Fibroblast of skin of abdomen (primary cell): ENCODE measurements at regions not wholly inside any gene's neighbourhood (a gene's known extent, or its start where the extent isn't known, plus 50 kb on each side); places are given as distances from the start of the nearest gene placed in this dataset.

Experiments used
- DNase-seq: peaks from one replicate; pipeline ENCODE4 v3.0.0-alpha.2; 2013

GRCh38 chr3:148319161-148319915 lies 378.4 kb upstream of the AGTR1 start:
- DNase-seq = peak; percentile 84

- DNase-seq = peak; percentile 9
These were observed 377.7 kb upstream of the AGTR1 start for GRCh38 chr3:148319960-148320359.

GRCh38 chr3:148329481-148330235 lies 368.0 kb upstream of the AGTR1 start:
- DNase-seq = peak; percentile 46

GRCh38 chr3:148330542-148330941 lies 367.2 kb upstream of the AGTR1 start:
- DNase-seq = no peak

GRCh38 chr3:148331081-148331846 lies 366.4 kb upstream of the AGTR1 start:
- no peak for DNase-seq

GRCh38 chr3:148332509-148332908 lies 365.2 kb upstream of the AGTR1 start:
- no peak for DNase-seq

- DNase-seq = no peak
These were observed 364.6 kb upstream of the AGTR1 start for GRCh38 chr3:148333091-148333490.

- no peak for DNase-seq
These were observed 362.1 kb upstream of the AGTR1 start for GRCh38 chr3:148335612-148336011.

GRCh38 chr3:148343416-148343815 lies 354.3 kb upstream of the AGTR1 start:
- no peak for DNase-seq

GRCh38 chr3:148344521-148344920 lies 353.2 kb upstream of the AGTR1 start:
- no peak for DNase-seq

GRCh38 chr3:148360051-148360450 lies 337.7 kb upstream of the AGTR1 start:
- peak; percentile 80 for DNase-seq

- peak; percentile 31 for DNase-seq
These were observed 330.8 kb upstream of the AGTR1 start for GRCh38 chr3:148366743-148367410.

GRCh38 chr3:148367756-148368155 lies 329.9 kb upstream of the AGTR1 start:
- DNase-seq = peak; percentile 28

GRCh38 chr3:148369381-148369780 lies 328.3 kb upstream of the AGTR1 start:
- no peak for DNase-seq

- peak; percentile 22 for DNase-seq
These were observed 325.4 kb upstream of the AGTR1 start for GRCh38 chr3:148372206-148372875.

- DNase-seq = peak; percentile 52
These were observed 323.7 kb upstream of the AGTR1 start for GRCh38 chr3:148373961-148374360.

GRCh38 chr3:148379763-148380382 lies 317.8 kb upstream of the AGTR1 start:
- peak; percentile 73 for DNase-seq

- DNase-seq = no peak
These were observed 316.7 kb upstream of the AGTR1 start for GRCh38 chr3:148381051-148381450.

GRCh38 chr3:148389916-148390315 lies 307.8 kb upstream of the AGTR1 start:
- DNase-seq = peak; percentile 39

- DNase-seq = no peak
These were observed 301.9 kb upstream of the AGTR1 start for GRCh38 chr3:148395821-148396220.

GRCh38 chr3:148400754-148401153 lies 296.9 kb upstream of the AGTR1 start:
- DNase-seq = no peak

- no peak for DNase-seq
These were observed 289.0 kb upstream of the AGTR1 start for GRCh38 chr3:148408667-148409066.
